GM21390 (cell line): ENCODE measurements at regions not wholly inside any gene's neighbourhood (a gene's known extent, or its start where the extent isn't known, plus 50 kb on each side); places are given as distances from the start of the nearest gene placed in this dataset.

Experiments
- ATAC-seq: cut with Tn5 transposase; IDR thresholded peaks from one replicate; pipeline ENCODE4 v1.9.1; 2021; ENCODE audit not compliant: unreplicated experiment

- ATAC-seq = no peak
Observed at GRCh38 chr2:225097035-225097434, 54.8 kb upstream of the DOCK10 start.
